Gastrocnemius medialis (tissue), 4 donors: ENCODE measurements at regions not wholly inside any gene's neighbourhood (a gene's known extent, or its start where the extent isn't known, plus 50 kb on each side); places are given as distances from the start of the nearest gene placed in this dataset.

Experiments used
- POLR2A ChIP-seq, 2 donors: fragments of 450-650 bp; IDR thresholded peaks; one replicate each; pipeline ENCODE4 v1.6.1; 2017; ENCODE audit warnings: antibody characterized with exemption in 2 of 2, mild to moderate bottlenecking in 2 of 2, moderate library complexity in 2 of 2
- TF ChIP-seq, protein P1 (sequence below), 5 experiments: fragments of 450-650 bp in 3 of 5; fragments of 200-600 bp in 2 of 5; sonication (generic) in 2 of 5; IDR thresholded peaks in 4 of 5; conservative IDR thresholded peaks in 1 of 5; 1 replicate in 4 of 5; 2 replicates in 1 of 5; pipeline ENCODE4 v1.5.1; 2016 to 2019; ENCODE audit warnings: antibody characterized with exemption in 5 of 5, mild to moderate bottlenecking in 3 of 5, moderate library complexity in 3 of 5

DNA sequence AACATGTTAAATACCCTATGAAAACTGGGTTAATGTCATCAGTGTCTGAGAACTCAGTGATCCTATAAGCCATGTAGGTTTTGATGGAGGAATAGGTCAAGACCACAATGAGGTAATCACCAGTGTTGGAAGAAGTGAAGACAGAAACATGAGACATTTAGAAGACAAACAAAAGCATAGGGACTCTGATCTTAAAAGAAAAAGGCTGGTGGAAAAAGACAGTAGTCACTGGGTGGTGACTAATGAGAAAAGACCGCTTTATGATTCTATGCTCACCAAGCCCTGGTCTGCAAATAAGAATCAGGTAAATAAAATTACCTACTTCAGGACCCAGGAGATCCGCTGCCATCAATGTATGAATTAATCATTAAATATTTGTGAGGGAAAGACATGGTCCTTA lies 271.9 kb downstream of the GPD2 start:
- TF ChIP-seq POLR2A (IDR thresholded peaks at IDR 0.05), result no peak
- TF ChIP-seq, protein P1, sequence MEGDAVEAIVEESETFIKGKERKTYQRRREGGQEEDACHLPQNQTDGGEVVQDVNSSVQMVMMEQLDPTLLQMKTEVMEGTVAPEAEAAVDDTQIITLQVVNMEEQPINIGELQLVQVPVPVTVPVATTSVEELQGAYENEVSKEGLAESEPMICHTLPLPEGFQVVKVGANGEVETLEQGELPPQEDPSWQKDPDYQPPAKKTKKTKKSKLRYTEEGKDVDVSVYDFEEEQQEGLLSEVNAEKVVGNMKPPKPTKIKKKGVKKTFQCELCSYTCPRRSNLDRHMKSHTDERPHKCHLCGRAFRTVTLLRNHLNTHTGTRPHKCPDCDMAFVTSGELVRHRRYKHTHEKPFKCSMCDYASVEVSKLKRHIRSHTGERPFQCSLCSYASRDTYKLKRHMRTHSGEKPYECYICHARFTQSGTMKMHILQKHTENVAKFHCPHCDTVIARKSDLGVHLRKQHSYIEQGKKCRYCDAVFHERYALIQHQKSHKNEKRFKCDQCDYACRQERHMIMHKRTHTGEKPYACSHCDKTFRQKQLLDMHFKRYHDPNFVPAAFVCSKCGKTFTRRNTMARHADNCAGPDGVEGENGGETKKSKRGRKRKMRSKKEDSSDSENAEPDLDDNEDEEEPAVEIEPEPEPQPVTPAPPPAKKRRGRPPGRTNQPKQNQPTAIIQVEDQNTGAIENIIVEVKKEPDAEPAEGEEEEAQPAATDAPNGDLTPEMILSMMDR (IDR thresholded peaks at IDR 0.05 in 4 of 5, conservative IDR thresholded peaks at IDR 0.05 in 1 of 5), result no peak
